ENCODE measurements at regions not wholly inside any gene's neighbourhood (a gene's known extent, or its start where the extent isn't known, plus 50 kb on each side); places are given as distances from the start of the nearest gene placed in this dataset.

DNA sequence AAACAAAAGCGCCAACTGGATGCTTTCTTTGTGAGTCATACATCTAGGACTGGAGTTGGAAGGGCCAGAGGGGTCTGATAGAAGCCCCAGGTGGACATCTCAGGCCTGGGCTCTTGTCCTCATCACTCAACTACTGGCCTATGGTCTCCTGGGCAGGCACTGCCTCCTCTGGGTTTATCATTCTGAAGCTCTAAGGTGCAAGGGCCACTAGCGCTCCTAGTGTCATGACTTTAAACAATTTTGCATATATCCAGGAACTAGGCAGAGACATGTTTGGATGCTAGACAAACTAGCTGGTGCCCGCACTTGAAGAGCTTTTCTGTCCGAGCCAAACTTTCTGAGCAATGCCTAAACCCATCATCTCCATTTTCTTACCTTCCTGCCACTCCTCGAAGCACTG lies 72.3 kb downstream of the CD164 start:
- in situ Hi-C loops (cut with MboI) (no loop called here), intact Hi-C loops (cut with micrococcal nuclease) (no loop called here)
- no peak overlapping the region for H3K9ac ChIP-seq (ENCODE audit: insufficient read depth in 1 of 2, low read depth in 2 of 2, low read length in 2 of 2)
- no peak overlapping the region for H3K27ac ChIP-seq (ENCODE audit: extremely low read depth, low read depth, low read length)
- no peaks in the 10 kb centered on the region for H3K79me2 ChIP-seq (ENCODE audit: control insufficient read depth, insufficient read depth, low read length)
- DNase-seq (ENCODE audit: extremely low read depth in 1 of 4, low spot score in 3 of 4) (no peak), ATAC-seq (no peak), FAIRE-seq (no peak)
- no peak overlapping the region for H3K4me3 ChIP-seq
- H3K9me1 ChIP-seq (ENCODE audit: control insufficient read depth, insufficient read depth, low read length), result no peaks in the 10 kb centered on the region
- no peaks in the 10 kb centered on the region for H4K20me1 ChIP-seq (replicated peaks; ENCODE audit: control insufficient read depth, insufficient read depth, low read length)
- no peak for TF ChIP-seq POLR2G (IDR thresholded peaks at IDR 0.05; ENCODE audit: low read depth, low read length)
- TF ChIP-seq MCM5 (IDR thresholded peaks at IDR 0.05; ENCODE audit: low read depth), result no peak
- TF ChIP-seq RAD21 (CRISPR knock-in tag; conservative IDR thresholded peaks at IDR 0.05 in 1 of 2, IDR thresholded peaks at IDR 0.05 in 1 of 2), result peak in 1 of 2 experiments; percentile 47; a peak in 2 of 4 replicates
- no peak for TF ChIP-seq HOXB6 (CRISPR knock-in tag; IDR thresholded peaks at IDR 0.05; ENCODE audit: borderline replicate concordance)
- TF ChIP-seq KLF13 (tag; IDR thresholded peaks at IDR 0.05; ENCODE audit: borderline replicate concordance, low read depth), result no peak
- TF ChIP-seq, protein P1, sequence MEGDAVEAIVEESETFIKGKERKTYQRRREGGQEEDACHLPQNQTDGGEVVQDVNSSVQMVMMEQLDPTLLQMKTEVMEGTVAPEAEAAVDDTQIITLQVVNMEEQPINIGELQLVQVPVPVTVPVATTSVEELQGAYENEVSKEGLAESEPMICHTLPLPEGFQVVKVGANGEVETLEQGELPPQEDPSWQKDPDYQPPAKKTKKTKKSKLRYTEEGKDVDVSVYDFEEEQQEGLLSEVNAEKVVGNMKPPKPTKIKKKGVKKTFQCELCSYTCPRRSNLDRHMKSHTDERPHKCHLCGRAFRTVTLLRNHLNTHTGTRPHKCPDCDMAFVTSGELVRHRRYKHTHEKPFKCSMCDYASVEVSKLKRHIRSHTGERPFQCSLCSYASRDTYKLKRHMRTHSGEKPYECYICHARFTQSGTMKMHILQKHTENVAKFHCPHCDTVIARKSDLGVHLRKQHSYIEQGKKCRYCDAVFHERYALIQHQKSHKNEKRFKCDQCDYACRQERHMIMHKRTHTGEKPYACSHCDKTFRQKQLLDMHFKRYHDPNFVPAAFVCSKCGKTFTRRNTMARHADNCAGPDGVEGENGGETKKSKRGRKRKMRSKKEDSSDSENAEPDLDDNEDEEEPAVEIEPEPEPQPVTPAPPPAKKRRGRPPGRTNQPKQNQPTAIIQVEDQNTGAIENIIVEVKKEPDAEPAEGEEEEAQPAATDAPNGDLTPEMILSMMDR (IDR thresholded peaks at IDR 0.05 in 2 of 3, conservative IDR thresholded peaks at IDR 0.05 in 1 of 3; ENCODE audit: insufficient read depth in 2 of 3, low read depth in 1 of 3, low read length in 3 of 3), result peak; percentile 14 to 52 (median 34); a peak in 4 of 6 replicates
- no peak for TF ChIP-seq NFIX (CRISPR knock-in tag; IDR thresholded peaks at IDR 0.05; ENCODE audit: low read depth)
- H2AFZ ChIP-seq (ENCODE audit: low read depth, low read length), result no peak overlapping the region
- H3K27me3 ChIP-seq (ENCODE audit: control insufficient read depth in 2 of 2, insufficient read depth in 2 of 2, low read length in 2 of 2), result no peaks in the 10 kb centered on the region
- ChIA-PET POLR2A (interaction anchor here (0.8 to 0.9 kb wide), 2 partner anchors 11 to 438 kb away, joined by 3 to 6 read pairs; no protein-coding TSS in a partner anchor), CTCF (ENCODE audit: low intra/inter-chr PET ratio) (no interaction called here)
- no peaks in the 10 kb centered on the region for H3K36me3 ChIP-seq (ENCODE audit: control insufficient read depth, insufficient read depth, low read length)
- no peaks in the 10 kb centered on the region for H3K9me3 ChIP-seq (replicated peaks; ENCODE audit: control insufficient read depth, insufficient read depth, low read depth, low read length)
- no peak overlapping the region for H3K4me2 ChIP-seq (ENCODE audit: insufficient read depth, low read length)
- 68% methylated on average over 5 of the region's 5 CpGs for WGBS (ENCODE audit: insufficient coverage, low coverage, missing lambda C conversion rate)
- no TSS peak for BruUV-seq (replicated peaks)
- H3K4me1 ChIP-seq (replicated peaks in 1 of 2; ENCODE audit: control insufficient read depth in 2 of 2, insufficient read depth in 2 of 2, low read length in 2 of 2), result peaks cover 25 to 41% of the 10 kb centered on the region in 2 experiments

Measured in K562 (cell line).